SK-N-MC (cell line): ENCODE measurements at regions not wholly inside any gene's neighbourhood (a gene's known extent, or its start where the extent isn't known, plus 50 kb on each side); places are given as distances from the start of the nearest gene placed in this dataset.

ENCODE experiments used
- DNase-seq: peaks from one replicate; pipeline ENCODE4 v3.0.0-alpha.2; 2011; ENCODE audit warnings: low read depth, low spot score
- H3K27ac ChIP-seq: fragments of 200-600 bp; sonication (generic); 2 replicates; pipeline ENCODE4 v1.5.1; 2016; ENCODE audit warnings: mixed run types
- H3K36me3 ChIP-seq: fragments of 200-600 bp; sonication (generic); 2 replicates; pipeline ENCODE4 v1.6.1; 2017; ENCODE audit warnings: antibody characterized with exemption, low read length, mixed read lengths; ENCODE audit not compliant: insufficient read depth
- H3K4me3 ChIP-seq: fragments of 200-600 bp; sonication (generic); 2 replicates; pipeline ENCODE4 v1.5.1; 2016
- H3K9ac ChIP-seq: fragments of 200-600 bp; sonication (generic); 2 replicates; pipeline ENCODE4 v1.8.0; 2017; ENCODE audit warnings: mixed run types, mixed read lengths; ENCODE audit not compliant: insufficient read length
- H3K9me3 ChIP-seq: fragments of 200-600 bp; sonication (generic); 2 replicates; pipeline ENCODE4 v1.6.1; 2017; ENCODE audit warnings: low read depth, mild to moderate bottlenecking, antibody characterized with exemption, low read length, moderate library complexity, mixed read lengths
- EZH2 ChIP-seq: fragments of 200-600 bp; sonication (generic); IDR thresholded peaks from one replicate; pipeline ENCODE4 v1.6.1; 2017; ENCODE audit warnings: antibody characterized with exemption
- FOXP2 ChIP-seq: optimal IDR thresholded peaks from 2 replicates; pipeline ENCODE3; 2011; ENCODE audit warnings: mild to moderate bottlenecking, moderate library complexity; ENCODE audit not compliant: insufficient read depth; ENCODE audit errors: extremely low read length, control extremely low read depth
- POLR2AphosphoS5 ChIP-seq: IDR thresholded peaks from 2 replicates; pipeline ENCODE4 v1.6.1; 2012; ENCODE audit warnings: mild to moderate bottlenecking, low read depth, low read length, borderline replicate concordance

DNA sequence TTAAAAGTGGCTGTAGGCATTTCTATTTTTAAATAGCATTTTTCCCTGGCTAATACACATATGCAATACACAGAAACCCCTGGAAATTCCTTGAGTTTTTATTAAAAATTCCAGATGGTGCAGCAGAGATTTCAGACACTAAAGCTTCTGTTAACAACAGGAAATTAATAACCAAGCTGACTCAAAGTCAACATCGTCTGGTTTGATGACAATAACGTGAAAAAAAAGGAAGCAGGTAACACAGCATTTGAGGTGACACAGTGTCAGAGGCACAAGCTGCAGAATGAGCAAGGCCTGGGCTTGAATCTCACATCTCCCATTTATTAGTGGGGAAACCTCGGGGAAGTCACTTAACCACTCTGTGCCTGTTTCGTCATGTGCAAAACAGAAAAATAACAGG lies 64.6 kb upstream of the GJB5 start:
- Histone ChIP-seq H3K4me3 (no peak overlapping the region), H3K27ac (no peak overlapping the region)

GRCh38 chr1:34693081-34693480 lies 61.8 kb upstream of the GJB5 start:
- TF ChIP-seq EZH2 (no peak), FOXP2 (no peak), POLR2AphosphoS5 (no peak)
- DNase-seq = no peak
- Histone ChIP-seq H3K36me3 (no peaks in the 10 kb centered on the region), H3K9me3 (no peaks in the 10 kb centered on the region), H3K9ac (no peak overlapping the region), H3K4me3 (no peak overlapping the region), H3K27ac (no peak overlapping the region)

More for the DNA sequence above, 64.6 kb upstream of the GJB5 start:
- H3K9me3 ChIP-seq = no peaks in the 10 kb centered on the region
- TF ChIP-seq FOXP2 (no peak), EZH2 (no peak), POLR2AphosphoS5 (no peak)
- no peak overlapping the region for H3K9ac ChIP-seq
- no peak for DNase-seq
- H3K36me3 ChIP-seq = no peaks in the 10 kb centered on the region

GRCh38 chr1:34694383-34694782 lies 60.5 kb upstream of the GJB5 start:
- DNase-seq = no peak
- no peak overlapping the region for H3K9ac ChIP-seq
- H3K4me3 ChIP-seq = no peak overlapping the region
- no peaks in the 10 kb centered on the region for H3K36me3 ChIP-seq
- TF ChIP-seq EZH2 = no peak
- no peaks in the 10 kb centered on the region for H3K9me3 ChIP-seq
- H3K27ac ChIP-seq = no peak overlapping the region

- no peak overlapping the region for H3K4me3 ChIP-seq
- no peak overlapping the region for H3K27ac ChIP-seq
- H3K36me3 ChIP-seq = no peaks in the 10 kb centered on the region
- no peaks in the 10 kb centered on the region for H3K9me3 ChIP-seq
- DNase-seq = no peak
- no peak overlapping the region for H3K9ac ChIP-seq
- TF ChIP-seq FOXP2 (no peak), POLR2AphosphoS5 (no peak), EZH2 (no peak)
These were observed 59.3 kb upstream of the GJB5 start for GRCh38 chr1:34695580-34695979.

DNA sequence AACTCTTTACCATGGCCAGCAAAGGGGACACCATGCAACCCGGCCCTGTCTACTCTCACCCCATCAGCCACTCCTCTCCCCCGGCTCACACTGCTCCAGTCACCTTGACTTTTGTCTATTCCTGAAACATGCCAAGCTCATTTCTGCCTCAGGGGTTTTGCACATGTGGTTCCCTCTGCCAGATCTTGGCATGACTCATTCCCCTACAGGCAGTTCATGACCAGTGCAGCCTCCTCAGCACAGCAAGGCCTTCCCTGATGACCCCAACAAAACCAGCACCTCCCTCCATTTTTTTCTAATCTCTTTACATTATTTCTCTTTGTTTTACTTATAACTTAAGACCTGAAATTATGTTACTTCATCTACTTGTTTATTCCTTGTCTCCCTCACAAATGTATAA lies 58.6 kb upstream of the GJB5 start:
- Histone ChIP-seq H3K4me3 (no peak overlapping the region), H3K9ac (no peak overlapping the region), H3K27ac (no peak overlapping the region), H3K9me3 (no peaks in the 10 kb centered on the region), H3K36me3 (no peaks in the 10 kb centered on the region)
- no peak for TF ChIP-seq FOXP2
- TF ChIP-seq POLR2AphosphoS5 = no peak
- TF ChIP-seq EZH2 = no peak
- DNase-seq = no peak

- DNase-seq = no peak
These were observed 57.9 kb upstream of the GJB5 start for GRCh38 chr1:34696981-34697380.

DNA sequence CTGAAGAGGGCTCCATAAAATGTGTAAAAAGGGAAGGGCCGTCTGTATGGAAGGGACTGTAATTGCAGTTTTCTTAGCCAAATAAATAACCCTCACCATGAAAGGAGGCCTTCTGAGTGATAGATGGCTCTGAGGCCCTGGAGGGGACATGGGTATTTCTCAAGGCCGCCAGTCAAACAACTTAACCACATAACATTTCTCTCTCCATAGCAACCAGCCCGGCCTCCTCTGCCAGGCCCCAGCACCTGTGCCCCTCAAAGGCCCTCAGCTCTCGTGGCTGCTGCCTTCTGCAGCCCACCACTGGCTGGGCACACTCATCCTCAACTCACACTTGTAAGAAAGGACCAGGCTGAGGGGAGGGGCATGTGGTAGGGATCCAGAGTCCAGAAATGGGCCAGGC lies 57.0 kb upstream of the GJB5 start:
- TF ChIP-seq EZH2 = no peak
- TF ChIP-seq FOXP2 = no peak
- TF ChIP-seq POLR2AphosphoS5 = no peak
- no peak overlapping the region for H3K9ac ChIP-seq
- no peaks in the 10 kb centered on the region for H3K9me3 ChIP-seq
- DNase-seq = no peak
- no peak overlapping the region for H3K4me3 ChIP-seq
- H3K27ac ChIP-seq = no peak overlapping the region
- no peaks in the 10 kb centered on the region for H3K36me3 ChIP-seq

More at GRCh38 chr1:34696981-34697380, 57.9 kb upstream of the GJB5 start:
- Histone ChIP-seq H3K9me3 (no peaks in the 10 kb centered on the region), H3K4me3 (no peak overlapping the region), H3K27ac (no peak overlapping the region), H3K36me3 (no peaks in the 10 kb centered on the region), H3K9ac (no peak overlapping the region)
- TF ChIP-seq POLR2AphosphoS5 (no peak), EZH2 (no peak)

GRCh38 chr1:34701326-34702060 lies 53.4 kb upstream of the GJB5 start:
- H3K36me3 ChIP-seq = no peaks in the 10 kb centered on the region
- H3K9ac ChIP-seq = no peak overlapping the region
- no peak overlapping the region for H3K4me3 ChIP-seq
- no peak for DNase-seq
- H3K9me3 ChIP-seq = no peaks in the 10 kb centered on the region
- H3K27ac ChIP-seq = no peak overlapping the region
- TF ChIP-seq FOXP2 = no peak
- TF ChIP-seq EZH2 = no peak
- no peak for TF ChIP-seq POLR2AphosphoS5
